ENCODE measurements at regions not wholly inside any gene's neighbourhood (a gene's known extent, or its start where the extent isn't known, plus 50 kb on each side); places are given as distances from the start of the nearest gene placed in this dataset.

- H3K9ac ChIP-seq (ENCODE audit: insufficient read length) = no peak overlapping the region
- TF ChIP-seq FOXP2 (optimal IDR thresholded peaks at IDR 0.05; ENCODE audit: control extremely low read depth, extremely low read length, insufficient read depth) (no peak), POLR2AphosphoS5 (IDR thresholded peaks at IDR 0.05; ENCODE audit: borderline replicate concordance, low read depth, low read length) (no peak), EZH2 (IDR thresholded peaks at IDR 0.05) (no peak)
- DNase-seq (ENCODE audit: low read depth, low spot score) = no peak
- no peak overlapping the region for H3K4me3 ChIP-seq
- H3K36me3 ChIP-seq (ENCODE audit: insufficient read depth, low read length) = no peaks in the 10 kb centered on the region
- H3K27ac ChIP-seq = no peak overlapping the region
- H3K9me3 ChIP-seq (ENCODE audit: low read depth, low read length) = no peaks in the 10 kb centered on the region
These were observed 95.4 kb upstream of the PDE10A start for GRCh38 chr6:165758441-165758840.

GRCh38 chr6:165755583-165755982, 92.5 kb upstream of the PDE10A start:
- H3K27ac ChIP-seq = no peak overlapping the region
- H3K9ac ChIP-seq (ENCODE audit: insufficient read length) = no peak overlapping the region
- no peak for TF ChIP-seq FOXP2 (optimal IDR thresholded peaks at IDR 0.05; ENCODE audit: control extremely low read depth, extremely low read length, insufficient read depth)
- TF ChIP-seq EZH2 (IDR thresholded peaks at IDR 0.05) = no peak
- TF ChIP-seq POLR2AphosphoS5 (IDR thresholded peaks at IDR 0.05; ENCODE audit: borderline replicate concordance, low read depth, low read length) = no peak
- no peaks in the 10 kb centered on the region for H3K9me3 ChIP-seq (ENCODE audit: low read depth, low read length)
- no peak overlapping the region for H3K4me3 ChIP-seq
- no peaks in the 10 kb centered on the region for H3K36me3 ChIP-seq (ENCODE audit: insufficient read depth, low read length)
- no peak for DNase-seq (ENCODE audit: low read depth, low spot score)

GRCh38 chr6:165753506-165753905, 90.5 kb upstream of the PDE10A start:
- DNase-seq (ENCODE audit: low read depth, low spot score) = no peak
- Histone ChIP-seq H3K4me3 (no peak overlapping the region), H3K9ac (ENCODE audit: insufficient read length) (no peak overlapping the region), H3K36me3 (ENCODE audit: insufficient read depth, low read length) (no peaks in the 10 kb centered on the region), H3K9me3 (ENCODE audit: low read depth, low read length) (no peaks in the 10 kb centered on the region), H3K27ac (no peak overlapping the region)
- TF ChIP-seq EZH2 (IDR thresholded peaks at IDR 0.05) (no peak), FOXP2 (optimal IDR thresholded peaks at IDR 0.05; ENCODE audit: control extremely low read depth, extremely low read length, insufficient read depth) (no peak), POLR2AphosphoS5 (IDR thresholded peaks at IDR 0.05; ENCODE audit: borderline replicate concordance, low read depth, low read length) (no peak)

GRCh38 chr6:165752451-165752850, 89.4 kb upstream of the PDE10A start:
- TF ChIP-seq POLR2AphosphoS5 (IDR thresholded peaks at IDR 0.05; ENCODE audit: borderline replicate concordance, low read depth, low read length) (no peak), FOXP2 (optimal IDR thresholded peaks at IDR 0.05; ENCODE audit: control extremely low read depth, extremely low read length, insufficient read depth) (no peak), EZH2 (IDR thresholded peaks at IDR 0.05) (no peak)
- Histone ChIP-seq H3K9me3 (ENCODE audit: low read depth, low read length) (no peaks in the 10 kb centered on the region), H3K36me3 (ENCODE audit: insufficient read depth, low read length) (no peaks in the 10 kb centered on the region), H3K4me3 (no peak overlapping the region), H3K9ac (ENCODE audit: insufficient read length) (no peak overlapping the region), H3K27ac (no peak overlapping the region)
- no peak for DNase-seq (ENCODE audit: low read depth, low spot score)

- no peak for TF ChIP-seq POLR2AphosphoS5 (IDR thresholded peaks at IDR 0.05; ENCODE audit: borderline replicate concordance, low read depth, low read length)
- TF ChIP-seq EZH2 (IDR thresholded peaks at IDR 0.05) = no peak
- TF ChIP-seq FOXP2 (optimal IDR thresholded peaks at IDR 0.05; ENCODE audit: control extremely low read depth, extremely low read length, insufficient read depth) = no peak
- no peak overlapping the region for H3K27ac ChIP-seq
- H3K9ac ChIP-seq (ENCODE audit: insufficient read length) = no peak overlapping the region
- H3K36me3 ChIP-seq (ENCODE audit: insufficient read depth, low read length) = no peaks in the 10 kb centered on the region
- no peak overlapping the region for H3K4me3 ChIP-seq
- no peak for DNase-seq (ENCODE audit: low read depth, low spot score)
- no peaks in the 10 kb centered on the region for H3K9me3 ChIP-seq (ENCODE audit: low read depth, low read length)
These were observed 88.4 kb upstream of the PDE10A start for GRCh38 chr6:165751486-165751885.

GRCh38 chr6:165749163-165749562, 86.1 kb upstream of the PDE10A start:
- no peak for DNase-seq (ENCODE audit: low read depth, low spot score)
- TF ChIP-seq EZH2 (IDR thresholded peaks at IDR 0.05) = no peak
- no peak for TF ChIP-seq POLR2AphosphoS5 (IDR thresholded peaks at IDR 0.05; ENCODE audit: borderline replicate concordance, low read depth, low read length)
- TF ChIP-seq FOXP2 (optimal IDR thresholded peaks at IDR 0.05; ENCODE audit: control extremely low read depth, extremely low read length, insufficient read depth) = no peak

GRCh38 chr6:165748390-165748789, 85.3 kb upstream of the PDE10A start:
- Histone ChIP-seq H3K36me3 (ENCODE audit: insufficient read depth, low read length) (no peaks in the 10 kb centered on the region), H3K27ac (no peak overlapping the region), H3K4me3 (no peak overlapping the region), H3K9ac (ENCODE audit: insufficient read length) (no peak overlapping the region), H3K9me3 (ENCODE audit: low read depth, low read length) (no peaks in the 10 kb centered on the region)
- TF ChIP-seq POLR2AphosphoS5 (IDR thresholded peaks at IDR 0.05; ENCODE audit: borderline replicate concordance, low read depth, low read length) = no peak
- no peak for TF ChIP-seq EZH2 (IDR thresholded peaks at IDR 0.05)
- no peak for TF ChIP-seq FOXP2 (optimal IDR thresholded peaks at IDR 0.05; ENCODE audit: control extremely low read depth, extremely low read length, insufficient read depth)
- no peak for DNase-seq (ENCODE audit: low read depth, low spot score)

More at GRCh38 chr6:165749163-165749562, 86.1 kb upstream of the PDE10A start:
- no peak overlapping the region for H3K9ac ChIP-seq (ENCODE audit: insufficient read length)
- no peaks in the 10 kb centered on the region for H3K36me3 ChIP-seq (ENCODE audit: insufficient read depth, low read length)
- no peak overlapping the region for H3K4me3 ChIP-seq
- H3K9me3 ChIP-seq (ENCODE audit: low read depth, low read length) = no peaks in the 10 kb centered on the region
- H3K27ac ChIP-seq = no peak overlapping the region

- H3K36me3 ChIP-seq (ENCODE audit: insufficient read depth, low read length) = no peaks in the 10 kb centered on the region
- H3K9ac ChIP-seq (ENCODE audit: insufficient read length) = no peak overlapping the region
- TF ChIP-seq FOXP2 (optimal IDR thresholded peaks at IDR 0.05; ENCODE audit: control extremely low read depth, extremely low read length, insufficient read depth) (no peak), EZH2 (IDR thresholded peaks at IDR 0.05) (no peak)
- no peak overlapping the region for H3K27ac ChIP-seq
- H3K9me3 ChIP-seq (ENCODE audit: low read depth, low read length) = no peaks in the 10 kb centered on the region
- no peak for DNase-seq (ENCODE audit: low read depth, low spot score)
- H3K4me3 ChIP-seq = no peak overlapping the region
These were observed 84.9 kb upstream of the PDE10A start for GRCh38 chr6:165747963-165748362.

GRCh38 chr6:165746331-165746730, 83.3 kb upstream of the PDE10A start:
- H3K4me3 ChIP-seq = no peak overlapping the region
- no peak overlapping the region for H3K27ac ChIP-seq
- no peak for TF ChIP-seq FOXP2 (optimal IDR thresholded peaks at IDR 0.05; ENCODE audit: control extremely low read depth, extremely low read length, insufficient read depth)
- no peaks in the 10 kb centered on the region for H3K36me3 ChIP-seq (ENCODE audit: insufficient read depth, low read length)
- H3K9ac ChIP-seq (ENCODE audit: insufficient read length) = no peak overlapping the region
- DNase-seq (ENCODE audit: low read depth, low spot score) = no peak
- no peaks in the 10 kb centered on the region for H3K9me3 ChIP-seq (ENCODE audit: low read depth, low read length)

Measured in SK-N-MC (cell line).